Stomach (tissue), 8 donors: ENCODE measurements at regions not wholly inside any gene's neighbourhood (a gene's known extent, or its start where the extent isn't known, plus 50 kb on each side); places are given as distances from the start of the nearest gene placed in this dataset.

ENCODE experiments used
- DNase-seq, 2 donors: peaks; one replicate each; pipeline versions ENCODE4 v3.0.0 to v3.0.0-alpha.2; 2013 to 2019
- H3K27ac ChIP-seq, 5 donors: fragments of 200-600 bp in 4 of 5; sonication (generic) in 4 of 5; one replicate each; pipeline ENCODE4 v1.5.1; 2013 to 2019; ENCODE audit warnings: mild to moderate bottlenecking in 1 of 5, moderate library complexity in 1 of 5
- H3K27me3 ChIP-seq, 3 donors: fragments of 200-600 bp; sonication (generic); one replicate each; pipeline ENCODE4 v1.5.1; 2017 to 2019; ENCODE audit warnings: mixed run types in 1 of 3
- H3K36me3 ChIP-seq, 4 donors: fragments of 200-600 bp; sonication (generic); 1 replicate in 3 of 4; 2 replicates in 1 of 4; pipeline ENCODE4 v1.5.1; 2016 to 2019
- H3K4me1 ChIP-seq, 4 donors: fragments of 200-600 bp; sonication (generic); one replicate each; pipeline ENCODE4 v1.5.1; 2016 to 2019
- H3K4me3 ChIP-seq, 4 donors: fragments of 200-600 bp; sonication (generic) in 3 of 4; one replicate each; pipeline ENCODE4 v1.5.1; 2016 to 2019; ENCODE audit warnings: mild to moderate bottlenecking in 1 of 4
- H3K9me3 ChIP-seq, 4 donors: fragments of 200-600 bp; sonication (generic); one replicate each; pipeline ENCODE4 v1.5.1; 2016 to 2019
- EP300 ChIP-seq: sonication (generic); formaldehyde crosslinking; IDR thresholded peaks from one replicate; pipeline ENCODE4 v1.6.1; 2017; ENCODE audit warnings: antibody characterized with exemption
- POLR2A ChIP-seq, 4 donors: fragments of 450-650 bp; IDR thresholded peaks; one replicate each; pipeline ENCODE4 v1.6.1; 2016; ENCODE audit warnings: antibody characterized with exemption in 4 of 4, control low read depth in 2 of 4, mild to moderate bottlenecking in 1 of 4, moderate library complexity in 1 of 4
- POLR2AphosphoS5 ChIP-seq, 3 donors: sonication (generic); formaldehyde crosslinking; IDR thresholded peaks; one replicate each; pipeline ENCODE4 v1.6.1; 2016; ENCODE audit warnings: antibody characterized with exemption in 3 of 3
- WGBS, 5 donors: extraction: QIAGEN DNeasy Blood & Tissue Kit in 3 of 5; methylation state at CpG; one replicate each; pipeline versions ENCODE4 v1.1.5 to v1.1.7; 2013 to 2018; 5-methylcytosine and 5-hydroxymethylcytosine counted together
- intact Hi-C: fragments of 100-400 bp; cut with DNase I; formaldehyde crosslinking; loops from one replicate; pipeline ENCODE4 v1.15.1; 2023; ENCODE audit warnings: low total_unique reads
- TF ChIP-seq, protein P1 (sequence below), 7 experiments: fragments of 450-650 bp in 4 of 7; fragments of 200-600 bp in 3 of 7; sonication (generic) in 3 of 7; IDR thresholded peaks; one replicate each; pipeline ENCODE4 v1.5.1; 2016 to 2019; ENCODE audit warnings: antibody characterized with exemption in 7 of 7, control low read depth in 2 of 7, mild to moderate bottlenecking in 1 of 7
- donor health status: healthy with polysubstance abuse.
- donor health status: Bipolar disorder and iron deficiency.
- donor health status: healthy.

- no peak overlapping the region for H3K27ac ChIP-seq
- H3K9me3 ChIP-seq: no peaks in the 10 kb centered on the region
- DNase-seq: peak in 1 of 2 donors; percentile 9
- intact Hi-C loops: loop anchor here (10.0 kb wide), 1 partner anchor 61 kb away; no protein-coding TSS in a partner anchor
- no peaks in the 10 kb centered on the region for H3K27me3 ChIP-seq
- no peak for TF ChIP-seq EP300
- TF ChIP-seq, protein P1, sequence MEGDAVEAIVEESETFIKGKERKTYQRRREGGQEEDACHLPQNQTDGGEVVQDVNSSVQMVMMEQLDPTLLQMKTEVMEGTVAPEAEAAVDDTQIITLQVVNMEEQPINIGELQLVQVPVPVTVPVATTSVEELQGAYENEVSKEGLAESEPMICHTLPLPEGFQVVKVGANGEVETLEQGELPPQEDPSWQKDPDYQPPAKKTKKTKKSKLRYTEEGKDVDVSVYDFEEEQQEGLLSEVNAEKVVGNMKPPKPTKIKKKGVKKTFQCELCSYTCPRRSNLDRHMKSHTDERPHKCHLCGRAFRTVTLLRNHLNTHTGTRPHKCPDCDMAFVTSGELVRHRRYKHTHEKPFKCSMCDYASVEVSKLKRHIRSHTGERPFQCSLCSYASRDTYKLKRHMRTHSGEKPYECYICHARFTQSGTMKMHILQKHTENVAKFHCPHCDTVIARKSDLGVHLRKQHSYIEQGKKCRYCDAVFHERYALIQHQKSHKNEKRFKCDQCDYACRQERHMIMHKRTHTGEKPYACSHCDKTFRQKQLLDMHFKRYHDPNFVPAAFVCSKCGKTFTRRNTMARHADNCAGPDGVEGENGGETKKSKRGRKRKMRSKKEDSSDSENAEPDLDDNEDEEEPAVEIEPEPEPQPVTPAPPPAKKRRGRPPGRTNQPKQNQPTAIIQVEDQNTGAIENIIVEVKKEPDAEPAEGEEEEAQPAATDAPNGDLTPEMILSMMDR (IDR thresholded peaks at IDR 0.05): no peak
- TF ChIP-seq POLR2AphosphoS5 (IDR thresholded peaks at IDR 0.05): no peak
- no peak for TF ChIP-seq POLR2A (IDR thresholded peaks at IDR 0.05)
- H3K4me3 ChIP-seq: no peak overlapping the region
- no peaks in the 10 kb centered on the region for H3K36me3 ChIP-seq
- H3K4me1 ChIP-seq: no peaks in the 10 kb centered on the region
- 24 to 63% (median 52%) methylated on average over 5 of the region's 5 CpGs for WGBS, 5 donors
These were observed 326.4 kb downstream of the SLITRK2 start for GRCh38 chrX:146144039-146144438.

- Histone ChIP-seq H3K4me3 (no peak overlapping the region), H3K9me3 (no peaks in the 10 kb centered on the region), H3K27ac (no peak overlapping the region), H3K27me3 (no peaks in the 10 kb centered on the region), H3K36me3 (no peaks in the 10 kb centered on the region), H3K4me1 (no peaks in the 10 kb centered on the region)
- DNase-seq: peak; percentile 5 to 25
- WGBS, 5 donors: 51 to 74% (median 61%) methylated on average over 4 of the region's 4 CpGs
- intact Hi-C loops: no loop called here
- TF ChIP-seq POLR2AphosphoS5 (IDR thresholded peaks at IDR 0.05) (no peak), EP300 (no peak), POLR2A (IDR thresholded peaks at IDR 0.05) (no peak)
- TF ChIP-seq, protein P1 (IDR thresholded peaks at IDR 0.05): no peak
These were observed 336.6 kb downstream of the SLITRK2 start for GRCh38 chrX:146154191-146154590.

- Histone ChIP-seq H3K9me3 (no peaks in the 10 kb centered on the region), H3K4me1 (no peaks in the 10 kb centered on the region), H3K27me3 (no peaks in the 10 kb centered on the region), H3K4me3 (no peak overlapping the region), H3K36me3 (no peaks in the 10 kb centered on the region), H3K27ac (no peak overlapping the region)
- TF ChIP-seq POLR2AphosphoS5 (IDR thresholded peaks at IDR 0.05) (no peak), POLR2A (IDR thresholded peaks at IDR 0.05) (no peak), EP300 (no peak)
- TF ChIP-seq, protein P1 (IDR thresholded peaks at IDR 0.05): no peak
- intact Hi-C loops: no loop called here
- DNase-seq: no peak
These were observed 343.0 kb downstream of the SLITRK2 start for GRCh38 chrX:146160443-146161203.

GRCh38 chrX:146173742-146174141, 356.1 kb downstream of the SLITRK2 start:
- Histone ChIP-seq H3K9me3 (peaks cover 0 to 4% (median 1%) of the 10 kb centered on the region in 4 donors), H3K4me1 (no peaks in the 10 kb centered on the region), H3K4me3 (no peak overlapping the region), H3K27me3 (no peaks in the 10 kb centered on the region), H3K27ac (no peak overlapping the region), H3K36me3 (no peaks in the 10 kb centered on the region)
- intact Hi-C loops: no loop called here
- no peak for TF ChIP-seq POLR2AphosphoS5 (IDR thresholded peaks at IDR 0.05)
- no peak for TF ChIP-seq POLR2A (IDR thresholded peaks at IDR 0.05)
- no peak for TF ChIP-seq EP300
- TF ChIP-seq, protein P1 (IDR thresholded peaks at IDR 0.05): no peak
- WGBS, 5 donors: 61 to 80% (median 75%) methylated on average over 4 of the region's 4 CpGs
- DNase-seq: no peak
